GM23338 (cell line): ENCODE measurements at regions not wholly inside any gene's neighbourhood (a gene's known extent, or its start where the extent isn't known, plus 50 kb on each side); places are given as distances from the start of the nearest gene placed in this dataset.

ENCODE experiments used
- ATAC-seq: fragments of 200-7000 bp; cut with Tn5 transposase; 3 replicates; pipeline ENCODE4 v1.9.1; 2020
- DNase-seq: peaks from one replicate; pipeline ENCODE4 v3.0.0-alpha.2; 2015; ENCODE audit warnings: low spot score
- H2AFZ ChIP-seq: fragments of 200-600 bp; sonication (generic); 2 replicates; pipeline ENCODE4 v1.8.0; 2016; ENCODE audit warnings: antibody characterized with exemption, mild to moderate bottlenecking, moderate library complexity
- H3F3A ChIP-seq: fragments of 200-600 bp; sonication (generic); replicated peaks from 2 replicates; pipeline ENCODE4 v1.8.0; 2017; ENCODE audit warnings: antibody characterized with exemption, mixed run types, low read depth
- H3K27ac ChIP-seq: fragments of 200-600 bp; sonication (generic); 2 replicates; pipeline ENCODE4 v1.6.1; 2016; ENCODE audit warnings: low read depth
- H3K27me3 ChIP-seq: fragments of 200-600 bp; sonication (generic); 2 replicates; pipeline ENCODE4 v1.8.0; 2016; ENCODE audit warnings: mild to moderate bottlenecking, mixed run types, moderate library complexity; ENCODE audit not compliant: insufficient read depth
- H3K36me3 ChIP-seq: fragments of 200-600 bp; sonication (generic); 2 replicates; pipeline ENCODE4 v1.8.0; 2016; ENCODE audit warnings: mild to moderate bottlenecking; ENCODE audit not compliant: insufficient read depth
- H3K4me1 ChIP-seq: fragments of 200-600 bp; sonication (generic); 2 replicates; pipeline ENCODE4 v1.8.0; 2016; ENCODE audit warnings: mild to moderate bottlenecking, moderate library complexity; ENCODE audit not compliant: insufficient read depth
- H3K4me2 ChIP-seq: fragments of 200-600 bp; sonication (generic); 2 replicates; pipeline ENCODE4 v1.7.1; 2017; ENCODE audit warnings: mixed run types
- H3K4me3 ChIP-seq: fragments of 200-600 bp; sonication (generic); 2 replicates; pipeline ENCODE4 v1.6.1; 2016; ENCODE audit warnings: mixed run types
- H3K79me2 ChIP-seq: fragments of 200-600 bp; sonication (generic); replicated peaks from 2 replicates; pipeline ENCODE4 v1.8.0; 2017; ENCODE audit warnings: mild to moderate bottlenecking; ENCODE audit not compliant: insufficient read depth
- H3K9me2 ChIP-seq: fragments of 200-600 bp; sonication (generic); 2 replicates; pipeline ENCODE4 v1.8.0; 2017; ENCODE audit not compliant: insufficient read depth
- H4K20me1 ChIP-seq: fragments of 200-600 bp; sonication (generic); replicated peaks from 2 replicates; pipeline ENCODE4 v1.8.0; 2017; ENCODE audit warnings: mild to moderate bottlenecking; ENCODE audit not compliant: insufficient read depth
- H3K27ac Mint-ChIP-seq: 2 replicates; pipeline ENCODE4 v1.8.0; 2020; ENCODE audit warnings: inconsistent platforms, mild to moderate bottlenecking, moderate library complexity, mixed read lengths
- H3K27me3 Mint-ChIP-seq: 3 replicates; pipeline ENCODE4 v1.8.0; 2022; ENCODE audit warnings: low read depth, mild to moderate bottlenecking, moderate library complexity, mixed read lengths, inconsistent platforms; ENCODE audit not compliant: insufficient read depth, poor library complexity
- H3K36me3 Mint-ChIP-seq: 3 replicates; pipeline ENCODE4 v1.8.0; 2021; ENCODE audit warnings: low read depth, mild to moderate bottlenecking, inconsistent platforms, moderate library complexity, mixed read lengths
- H3K4me1 Mint-ChIP-seq: 3 replicates; pipeline ENCODE4 v1.8.0; 2020; ENCODE audit warnings: mild to moderate bottlenecking, inconsistent platforms, mixed read lengths
- H3K4me3 Mint-ChIP-seq: 3 replicates; pipeline ENCODE4 v1.8.0; 2021; ENCODE audit warnings: moderate library complexity, mild to moderate bottlenecking, inconsistent platforms, mixed read lengths
- H3K9me3 Mint-ChIP-seq: 3 replicates; pipeline ENCODE4 v1.8.0; 2020; ENCODE audit warnings: moderate library complexity, mild to moderate bottlenecking, inconsistent platforms, mixed read lengths
- EZH2 ChIP-seq: fragments of 200-600 bp; sonication (generic); IDR thresholded peaks from one replicate; pipeline ENCODE4 v1.8.0; 2017; ENCODE audit warnings: antibody characterized with exemption, mild to moderate bottlenecking, low read depth; ENCODE audit not compliant: unreplicated experiment
- EZH2phosphoT487 ChIP-seq: fragments of 200-600 bp; sonication (generic); IDR thresholded peaks from one replicate; pipeline ENCODE4 v1.8.1; 2018; ENCODE audit warnings: antibody characterized with exemption; ENCODE audit not compliant: unreplicated experiment
- JUNB ChIP-seq: IDR thresholded peaks from one replicate; pipeline ENCODE4 v1.6.1; 2016; ENCODE audit warnings: antibody characterized with exemption; ENCODE audit not compliant: unreplicated experiment
- ZNF331 ChIP-seq: fragments of 250-450 bp; sonication (Bioruptor Pico); IDR thresholded peaks from 2 replicates; pipeline ENCODE4 v1.5.0; 2020; ENCODE audit warnings: low read depth, mild to moderate bottlenecking, moderate library complexity
- ZNF462 ChIP-seq: fragments of 250-450 bp; sonication (Bioruptor Pico); IDR thresholded peaks from 2 replicates; pipeline ENCODE4 v1.5.0; 2020; ENCODE audit warnings: mild to moderate bottlenecking, moderate library complexity

- H3K27ac Mint-ChIP-seq, result no peak overlapping the region
- Histone ChIP-seq H4K20me1 (no peaks in the 10 kb centered on the region), H3K4me2 (no peak overlapping the region), H2AFZ (peak overlapping the region; percentile 32; the same call in 1 of the 2 replicates), H3F3A (no peaks in the 10 kb centered on the region), H3K4me1 (no peaks in the 10 kb centered on the region), H3K9me2 (no peaks in the 10 kb centered on the region), H3K79me2 (no peaks in the 10 kb centered on the region), H3K36me3 (no peaks in the 10 kb centered on the region), H3K27me3 (no peaks in the 10 kb centered on the region), H3K4me3 (no peak overlapping the region), H3K27ac (no peak overlapping the region)
- H3K4me1 Mint-ChIP-seq, result no peaks in the 10 kb centered on the region; the same call in 2 of the 3 replicates
- no peaks in the 10 kb centered on the region for H3K27me3 Mint-ChIP-seq
- no peak; the same call in 2 of the 3 replicates for ATAC-seq
- no peak for DNase-seq
- H3K36me3 Mint-ChIP-seq, result no peaks in the 10 kb centered on the region
- H3K9me3 Mint-ChIP-seq, result peaks cover 10% of the 10 kb centered on the region
- no peak for TF ChIP-seq EZH2
- TF ChIP-seq ZNF331 (CRISPR knock-in tag), result no peak
- TF ChIP-seq JUNB, result no peak
- no peak overlapping the region for H3K4me3 Mint-ChIP-seq
Observed at GRCh38 chr6:85866370-85866730, 223.7 kb upstream of the SYNCRIP start.

GRCh38 chr6:85865420-85866369 is 223.0 kb upstream of the SYNCRIP start:
- Histone ChIP-seq H3K27me3 (no peaks in the 10 kb centered on the region), H3K9me2 (no peaks in the 10 kb centered on the region), H3K4me1 (no peaks in the 10 kb centered on the region), H3K79me2 (no peaks in the 10 kb centered on the region), H3K4me2 (peak overlapping the region; percentile 32; the same call in 1 of the 2 replicates), H3K4me3 (no peak overlapping the region), H3K27ac (no peak overlapping the region), H4K20me1 (no peaks in the 10 kb centered on the region), H2AFZ (peak overlapping the region; percentile 32; the same call in 1 of the 2 replicates), H3F3A (no peaks in the 10 kb centered on the region), H3K36me3 (no peaks in the 10 kb centered on the region)
- TF ChIP-seq EZH2phosphoT487, result no peak
- TF ChIP-seq JUNB, result no peak
- no peak for TF ChIP-seq ZNF462
- Mint-ChIP-seq H3K4me1 (no peaks in the 10 kb centered on the region; the same call in 2 of the 3 replicates), H3K27me3 (no peaks in the 10 kb centered on the region), H3K27ac (no peak overlapping the region), H3K36me3 (no peaks in the 10 kb centered on the region), H3K4me3 (no peak overlapping the region), H3K9me3 (peaks cover 6% of the 10 kb centered on the region)
- ATAC-seq (peak; percentile 44; the same call in 2 of the 3 replicates), DNase-seq (no peak)
